Muscle layer of colon (tissue), 2 donors: ENCODE measurements at regions not wholly inside any gene's neighbourhood (a gene's known extent, or its start where the extent isn't known, plus 50 kb on each side); places are given as distances from the start of the nearest gene placed in this dataset.

Experiments used
- H3K27ac ChIP-seq: one replicate; pipeline ENCODE4 v1.7.0; 2013; ENCODE audit warnings: low read depth, mild to moderate bottlenecking, low read length, moderate library complexity
- H3K27me3 ChIP-seq, 2 donors: one replicate each; pipeline ENCODE4 v1.7.0; 2013; ENCODE audit warnings: low read length in 2 of 2, mild to moderate bottlenecking in 2 of 2; ENCODE audit not compliant: insufficient read depth in 2 of 2, control insufficient read depth in 1 of 2
- H3K36me3 ChIP-seq: one replicate; pipeline ENCODE4 v1.7.0; 2013; ENCODE audit warnings: mild to moderate bottlenecking, low read length; ENCODE audit not compliant: insufficient read depth
- H3K4me1 ChIP-seq: one replicate; pipeline ENCODE4 v1.7.0; 2013; ENCODE audit warnings: mild to moderate bottlenecking, low read length; ENCODE audit not compliant: insufficient read depth
- H3K4me3 ChIP-seq, 2 donors: one replicate each; pipeline ENCODE4 v1.7.0; 2013; ENCODE audit warnings: low read length in 2 of 2, low read depth in 1 of 2, mild to moderate bottlenecking in 1 of 2, moderate library complexity in 1 of 2
- H3K9ac ChIP-seq: one replicate; pipeline ENCODE4 v1.7.0; 2013; ENCODE audit warnings: low read length
- H3K9me3 ChIP-seq: one replicate; pipeline ENCODE4 v1.7.0; 2013; ENCODE audit warnings: mild to moderate bottlenecking, low read length
- donor health status: abdominal sarcoma.
- donor health status: Adenocarcinoma of cecum.

- no peaks in the 10 kb centered on the region for H3K4me1 ChIP-seq
- no peak overlapping the region for H3K4me3 ChIP-seq
- H3K27me3 ChIP-seq: no peaks in the 10 kb centered on the region
- H3K36me3 ChIP-seq: no peaks in the 10 kb centered on the region
- H3K9ac ChIP-seq: no peak overlapping the region
- H3K27ac ChIP-seq: no peak overlapping the region
- no peaks in the 10 kb centered on the region for H3K9me3 ChIP-seq
Measured at GRCh38 chr2:145041706-145042105, 521.8 kb upstream of the ZEB2 start.

DNA sequence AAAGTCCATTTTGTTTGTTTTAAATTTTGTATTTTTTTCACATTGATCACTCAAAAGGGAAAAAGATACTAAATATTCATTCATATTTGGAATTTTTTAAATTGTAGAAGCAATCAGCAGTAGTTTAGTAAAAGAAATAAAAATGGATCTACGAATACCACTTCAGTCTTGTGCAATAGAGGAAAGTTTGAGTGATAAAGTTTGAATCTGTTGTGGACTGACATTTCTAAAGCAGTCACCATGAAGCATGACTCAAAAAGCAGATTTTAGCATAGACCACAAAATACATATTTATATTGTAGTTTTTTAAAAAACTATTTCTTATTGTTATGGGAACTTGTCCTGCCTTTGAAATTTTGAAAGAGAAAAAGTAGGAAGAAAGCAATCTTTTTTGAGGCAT is 520.5 kb upstream of the ZEB2 start:
- Histone ChIP-seq H3K4me3 (no peak overlapping the region), H3K36me3 (no peaks in the 10 kb centered on the region)

GRCh38 chr2:145038041-145038525 is 518.2 kb upstream of the ZEB2 start:
- Histone ChIP-seq H3K36me3 (no peaks in the 10 kb centered on the region), H3K4me1 (no peaks in the 10 kb centered on the region), H3K27me3 (no peaks in the 10 kb centered on the region), H3K27ac (no peak overlapping the region), H3K4me3 (no peak overlapping the region), H3K9me3 (no peaks in the 10 kb centered on the region), H3K9ac (no peak overlapping the region)

More for the DNA sequence above, 520.5 kb upstream of the ZEB2 start:
- Histone ChIP-seq H3K4me1 (no peaks in the 10 kb centered on the region), H3K9ac (no peak overlapping the region), H3K27me3 (no peaks in the 10 kb centered on the region), H3K27ac (no peak overlapping the region), H3K9me3 (no peaks in the 10 kb centered on the region)

DNA sequence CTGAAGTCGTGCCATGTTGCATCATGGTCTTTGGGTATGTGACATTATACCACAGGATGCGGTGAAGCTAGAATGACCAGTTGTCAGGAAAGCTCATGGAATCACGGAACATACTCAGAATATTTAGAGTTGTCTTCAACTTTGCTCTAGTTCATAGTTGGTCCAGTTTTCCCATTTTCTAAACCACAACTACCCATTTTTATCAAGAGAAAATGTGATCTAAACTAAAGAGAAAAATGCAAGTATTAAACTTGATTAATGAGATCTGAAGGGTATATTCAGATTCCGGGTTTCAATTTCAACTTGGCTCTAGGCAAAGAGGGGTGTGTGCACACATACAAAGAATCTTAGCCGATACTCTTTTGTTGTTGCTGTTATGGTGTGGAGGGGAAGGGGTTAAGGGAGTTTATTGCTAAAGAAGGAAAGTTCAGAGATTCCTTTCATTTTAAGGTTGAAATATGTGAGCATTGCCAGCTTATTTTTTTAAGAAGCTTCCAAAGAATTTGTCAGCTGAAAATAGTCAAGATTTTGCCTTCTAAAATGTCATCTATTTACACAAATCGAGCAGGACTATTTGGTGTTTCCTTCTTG is 516.6 kb upstream of the ZEB2 start:
- H3K27me3 ChIP-seq: no peaks in the 10 kb centered on the region

DNA sequence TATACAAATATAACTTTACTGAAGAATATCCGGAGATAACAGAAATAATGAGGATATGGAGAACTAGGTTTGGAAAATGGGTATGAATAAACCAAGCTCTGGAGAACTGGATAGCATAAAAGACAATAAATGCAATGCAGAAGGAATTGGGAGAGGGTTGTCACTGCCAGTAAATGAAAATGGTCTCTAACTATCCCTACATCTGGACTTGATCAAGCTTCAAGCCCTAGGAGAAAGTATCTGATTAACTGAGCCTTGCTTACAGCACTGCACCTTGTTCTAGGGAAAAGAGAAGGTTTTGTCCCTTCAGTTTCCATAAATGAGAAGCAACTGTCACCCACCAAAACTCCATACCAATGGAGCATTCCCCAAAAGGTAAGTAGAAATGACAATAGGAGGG is 514.6 kb upstream of the ZEB2 start:
- no peaks in the 10 kb centered on the region for H3K36me3 ChIP-seq
- H3K9me3 ChIP-seq: no peaks in the 10 kb centered on the region
- no peaks in the 10 kb centered on the region for H3K27me3 ChIP-seq
- no peak overlapping the region for H3K9ac ChIP-seq
- no peak overlapping the region for H3K4me3 ChIP-seq
- no peaks in the 10 kb centered on the region for H3K4me1 ChIP-seq
- no peak overlapping the region for H3K27ac ChIP-seq

More for the DNA sequence above, 516.6 kb upstream of the ZEB2 start:
- Histone ChIP-seq H3K4me3 (no peak overlapping the region), H3K9me3 (no peaks in the 10 kb centered on the region), H3K27ac (no peak overlapping the region), H3K9ac (no peak overlapping the region), H3K36me3 (no peaks in the 10 kb centered on the region), H3K4me1 (no peaks in the 10 kb centered on the region)

- H3K36me3 ChIP-seq: no peaks in the 10 kb centered on the region
- H3K4me3 ChIP-seq: no peak overlapping the region
- H3K4me1 ChIP-seq: no peaks in the 10 kb centered on the region
- H3K9ac ChIP-seq: no peak overlapping the region
- H3K27me3 ChIP-seq: no peaks in the 10 kb centered on the region
- no peak overlapping the region for H3K27ac ChIP-seq
- H3K9me3 ChIP-seq: no peaks in the 10 kb centered on the region
Measured at GRCh38 chr2:145033438-145033837, 513.5 kb upstream of the ZEB2 start.

GRCh38 chr2:145032791-145033190 is 512.9 kb upstream of the ZEB2 start:
- no peak overlapping the region for H3K9ac ChIP-seq
- no peaks in the 10 kb centered on the region for H3K36me3 ChIP-seq
- H3K9me3 ChIP-seq: no peaks in the 10 kb centered on the region
- no peak overlapping the region for H3K4me3 ChIP-seq
- H3K27me3 ChIP-seq: no peaks in the 10 kb centered on the region
- H3K4me1 ChIP-seq: no peaks in the 10 kb centered on the region
- H3K27ac ChIP-seq: no peak overlapping the region

GRCh38 chr2:145029873-145030272 is 510.0 kb upstream of the ZEB2 start:
- Histone ChIP-seq H3K27ac (no peak overlapping the region), H3K27me3 (no peaks in the 10 kb centered on the region), H3K9me3 (no peaks in the 10 kb centered on the region), H3K9ac (no peak overlapping the region), H3K4me3 (no peak overlapping the region), H3K4me1 (no peaks in the 10 kb centered on the region), H3K36me3 (no peaks in the 10 kb centered on the region)

- H3K36me3 ChIP-seq: no peaks in the 10 kb centered on the region
- no peak overlapping the region for H3K4me3 ChIP-seq
- H3K27ac ChIP-seq: no peak overlapping the region
- H3K9me3 ChIP-seq: no peaks in the 10 kb centered on the region
- H3K27me3 ChIP-seq: no peaks in the 10 kb centered on the region
- no peak overlapping the region for H3K9ac ChIP-seq
- no peaks in the 10 kb centered on the region for H3K4me1 ChIP-seq
Measured at GRCh38 chr2:145029081-145029480, 509.2 kb upstream of the ZEB2 start.

- Histone ChIP-seq H3K27ac (no peak overlapping the region), H3K9me3 (no peaks in the 10 kb centered on the region)
Measured at GRCh38 chr2:145028101-145028920, 508.4 kb upstream of the ZEB2 start.

GRCh38 chr2:145026456-145027455 is 506.8 kb upstream of the ZEB2 start:
- H3K36me3 ChIP-seq: no peaks in the 10 kb centered on the region
- H3K9me3 ChIP-seq: no peaks in the 10 kb centered on the region
- no peak overlapping the region for H3K27ac ChIP-seq
- H3K9ac ChIP-seq: no peak overlapping the region
- no peak overlapping the region for H3K4me3 ChIP-seq
- no peaks in the 10 kb centered on the region for H3K27me3 ChIP-seq
- H3K4me1 ChIP-seq: peaks cover 7% of the 10 kb centered on the region

More at GRCh38 chr2:145028101-145028920, 508.4 kb upstream of the ZEB2 start:
- no peaks in the 10 kb centered on the region for H3K4me1 ChIP-seq
- no peak overlapping the region for H3K9ac ChIP-seq
- no peak overlapping the region for H3K4me3 ChIP-seq
- H3K36me3 ChIP-seq: no peaks in the 10 kb centered on the region
- H3K27me3 ChIP-seq: no peaks in the 10 kb centered on the region
